ENCODE measurements at regions not wholly inside any gene's neighbourhood (a gene's known extent, or its start where the extent isn't known, plus 50 kb on each side); places are given as distances from the start of the nearest gene placed in this dataset.

GRCh38 chr4:110850461-110851442, 227.9 kb upstream of the PITX2 start:
- peak overlapping the region; percentile 83 for H3K27ac ChIP-seq
- TF ChIP-seq, protein P1, sequence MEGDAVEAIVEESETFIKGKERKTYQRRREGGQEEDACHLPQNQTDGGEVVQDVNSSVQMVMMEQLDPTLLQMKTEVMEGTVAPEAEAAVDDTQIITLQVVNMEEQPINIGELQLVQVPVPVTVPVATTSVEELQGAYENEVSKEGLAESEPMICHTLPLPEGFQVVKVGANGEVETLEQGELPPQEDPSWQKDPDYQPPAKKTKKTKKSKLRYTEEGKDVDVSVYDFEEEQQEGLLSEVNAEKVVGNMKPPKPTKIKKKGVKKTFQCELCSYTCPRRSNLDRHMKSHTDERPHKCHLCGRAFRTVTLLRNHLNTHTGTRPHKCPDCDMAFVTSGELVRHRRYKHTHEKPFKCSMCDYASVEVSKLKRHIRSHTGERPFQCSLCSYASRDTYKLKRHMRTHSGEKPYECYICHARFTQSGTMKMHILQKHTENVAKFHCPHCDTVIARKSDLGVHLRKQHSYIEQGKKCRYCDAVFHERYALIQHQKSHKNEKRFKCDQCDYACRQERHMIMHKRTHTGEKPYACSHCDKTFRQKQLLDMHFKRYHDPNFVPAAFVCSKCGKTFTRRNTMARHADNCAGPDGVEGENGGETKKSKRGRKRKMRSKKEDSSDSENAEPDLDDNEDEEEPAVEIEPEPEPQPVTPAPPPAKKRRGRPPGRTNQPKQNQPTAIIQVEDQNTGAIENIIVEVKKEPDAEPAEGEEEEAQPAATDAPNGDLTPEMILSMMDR (IDR thresholded peaks at IDR 0.05): no peak
- TF ChIP-seq ZFX (IDR thresholded peaks at IDR 0.05; ENCODE audit: borderline replicate concordance): no peak

DNA sequence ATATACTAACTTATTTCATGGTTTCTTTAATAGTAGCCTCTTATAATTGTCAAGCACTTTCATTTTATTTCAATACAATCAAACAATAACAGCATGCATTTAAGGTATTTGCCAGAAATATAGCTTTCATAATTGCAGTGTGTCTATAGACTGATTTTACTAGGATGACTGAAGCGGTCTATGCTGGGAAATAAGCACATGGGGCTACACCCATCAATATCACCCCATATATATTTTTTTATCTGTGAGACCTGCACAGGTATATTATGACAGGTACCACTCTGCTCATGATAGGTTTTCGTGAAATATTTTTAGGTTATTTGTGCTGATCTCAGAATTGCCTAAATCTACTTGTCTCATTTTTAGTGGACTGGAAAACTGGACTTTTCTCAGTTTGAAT, 229.1 kb upstream of the PITX2 start:
- H3K27ac ChIP-seq: peak overlapping the region; percentile 83
- TF ChIP-seq, protein P1 (IDR thresholded peaks at IDR 0.05): no peak
- no peak for TF ChIP-seq ZFX (IDR thresholded peaks at IDR 0.05; ENCODE audit: borderline replicate concordance)

DNA sequence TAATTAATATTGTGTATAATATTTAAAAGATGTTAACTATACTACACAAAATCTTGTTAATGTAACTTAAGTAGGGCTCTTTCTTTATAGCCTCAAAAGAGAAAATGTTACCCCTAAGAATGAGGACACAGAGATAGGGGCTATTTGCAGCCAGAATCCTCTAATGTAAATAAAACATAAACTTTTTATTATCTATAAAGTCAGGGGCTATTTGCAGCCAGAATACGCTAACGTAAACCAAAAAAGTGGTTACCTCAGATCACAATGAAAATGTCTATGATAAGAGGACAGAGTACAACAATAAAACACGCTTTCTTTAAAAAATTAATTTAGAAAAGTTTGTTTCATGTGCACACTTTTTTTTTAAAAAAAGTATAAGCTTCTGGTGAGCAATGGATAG, 229.9 kb upstream of the PITX2 start:
- H3K27ac ChIP-seq: no peak overlapping the region
- no peak for TF ChIP-seq ZFX (IDR thresholded peaks at IDR 0.05; ENCODE audit: borderline replicate concordance)
- TF ChIP-seq, protein P1 (IDR thresholded peaks at IDR 0.05): no peak

DNA sequence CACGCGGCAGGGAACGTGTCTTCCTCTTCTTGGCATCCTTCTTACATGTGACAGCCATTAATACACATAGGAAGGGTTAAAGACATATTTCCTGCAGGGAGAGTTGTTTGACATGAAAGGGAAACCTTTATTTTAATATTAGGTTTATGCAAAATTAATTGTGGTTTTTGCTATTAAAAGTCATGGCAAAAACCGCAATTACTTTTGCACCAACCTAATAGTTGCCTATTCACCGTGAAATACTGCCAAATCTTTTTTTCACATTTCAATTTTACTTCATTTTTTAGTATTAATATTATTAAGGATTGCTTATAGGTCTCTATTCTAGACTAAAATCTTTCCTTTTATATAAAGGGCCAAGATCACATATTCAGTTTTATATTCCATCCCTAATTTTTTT, 230.4 kb upstream of the PITX2 start:
- TF ChIP-seq, protein P1 (IDR thresholded peaks at IDR 0.05): no peak
- TF ChIP-seq ZFX (IDR thresholded peaks at IDR 0.05; ENCODE audit: borderline replicate concordance): no peak
- no peak overlapping the region for H3K27ac ChIP-seq

DNA sequence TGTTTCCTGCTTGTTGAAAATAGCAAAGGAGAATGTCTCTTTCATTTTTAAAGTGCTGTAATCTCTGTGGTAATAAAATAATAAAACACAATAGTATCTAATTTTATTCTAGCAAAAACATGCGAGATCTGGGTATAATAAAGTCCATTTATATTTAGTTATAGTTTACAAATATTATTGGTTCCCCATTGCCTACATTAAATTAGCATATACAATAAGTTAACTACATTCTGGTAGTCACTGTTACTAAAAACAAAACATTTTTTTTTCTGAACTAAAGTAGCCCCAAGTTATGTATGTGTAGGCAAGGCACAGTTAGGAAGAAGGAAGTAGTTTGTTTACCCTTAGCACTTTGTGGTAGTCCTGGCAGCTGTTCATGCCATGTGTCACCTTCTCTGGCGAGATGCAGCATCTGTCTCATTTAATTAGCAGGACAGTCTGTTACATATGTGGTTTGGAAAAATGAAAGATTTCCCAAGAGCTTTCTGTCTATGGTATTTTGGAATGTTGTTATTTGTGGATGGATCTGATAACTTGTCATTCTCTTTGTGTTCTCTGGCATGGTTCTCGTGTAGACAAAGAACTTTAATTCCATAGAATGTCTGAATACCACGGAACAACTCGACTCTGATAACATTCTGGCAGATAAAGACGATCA, 231.3 kb upstream of the PITX2 start:
- TF ChIP-seq, protein P1 (IDR thresholded peaks at IDR 0.05): no peak
- no peak for TF ChIP-seq ZFX (IDR thresholded peaks at IDR 0.05; ENCODE audit: borderline replicate concordance)
- no peak overlapping the region for H3K27ac ChIP-seq

DNA sequence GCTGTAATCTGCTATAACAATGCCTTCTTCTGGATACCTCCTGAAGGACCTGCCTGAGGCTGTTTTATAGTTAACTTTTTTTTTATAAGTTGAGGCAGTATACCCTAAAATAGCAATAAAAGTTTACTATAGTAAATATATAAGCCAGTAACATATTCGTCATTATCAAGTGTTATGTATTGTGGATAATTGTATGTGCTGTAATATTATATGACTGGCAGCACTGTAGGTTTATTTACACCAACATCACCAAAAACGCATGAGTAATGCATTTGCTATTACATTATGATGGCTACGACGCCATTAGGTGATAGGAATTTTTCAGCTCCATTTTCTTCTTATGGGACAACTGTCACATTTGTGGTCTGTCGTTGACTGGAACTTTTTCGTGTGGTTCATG, 237.2 kb upstream of the PITX2 start:
- TF ChIP-seq ZFX (IDR thresholded peaks at IDR 0.05; ENCODE audit: borderline replicate concordance): no peak
- TF ChIP-seq, protein P1 (IDR thresholded peaks at IDR 0.05): no peak
- no peak overlapping the region for H3K27ac ChIP-seq

DNA sequence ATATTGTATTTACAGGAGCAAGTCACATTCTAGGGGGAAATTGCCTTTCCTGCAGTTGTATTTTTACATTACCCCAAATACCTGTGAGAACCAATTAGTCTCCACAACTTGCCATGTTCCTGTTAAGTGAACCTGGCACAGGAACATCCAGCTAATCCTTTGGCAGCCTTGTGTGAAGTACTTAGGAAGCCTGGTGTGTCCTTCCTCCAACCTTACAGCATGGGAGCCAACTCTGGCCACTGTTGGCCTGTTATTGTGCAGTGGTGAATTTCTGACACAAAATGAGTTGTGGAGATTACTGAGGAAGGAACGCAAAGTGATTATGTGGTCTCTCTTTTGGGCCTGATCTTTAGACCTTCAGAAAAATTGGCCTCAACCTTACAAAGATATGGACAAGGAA, 238.0 kb upstream of the PITX2 start:
- TF ChIP-seq ZFX (IDR thresholded peaks at IDR 0.05; ENCODE audit: borderline replicate concordance): no peak
- TF ChIP-seq, protein P1 (IDR thresholded peaks at IDR 0.05): no peak
- no peak overlapping the region for H3K27ac ChIP-seq
